GOT3 (cell line): ENCODE measurements at regions not wholly inside any gene's neighbourhood (a gene's known extent, or its start where the extent isn't known, plus 50 kb on each side); places are given as distances from the start of the nearest gene placed in this dataset.
"Not testable (repeated sequence)": the region's sequence is repeated elsewhere in the genome, so short reads cannot be mapped to it uniquely, and the experiment has no call there.

Experiments
- DNase-seq: peaks from one replicate; lab custom pipeline; 2025; ENCODE audit warnings: mixed read lengths; lab: John Stamatoyannopoulos, UW

GRCh38 chr10:21406595-21407193 is 118.8 kb downstream of the SKIDA1 start:
- no peak for DNase-seq

GRCh38 chr10:21405981-21406380 is 119.5 kb downstream of the SKIDA1 start:
- no peak for DNase-seq

GRCh38 chr10:21403256-21404015 is 122.0 kb downstream of the SKIDA1 start:
- no peak for DNase-seq

GRCh38 chr10:21402606-21403083 is 122.8 kb downstream of the SKIDA1 start:
- no peak for DNase-seq

GRCh38 chr10:21401196-21401595 is 124.3 kb downstream of the SKIDA1 start:
- DNase-seq: no peak

- DNase-seq: no peak
Observed at GRCh38 chr10:21399392-21400035, 126.0 kb downstream of the SKIDA1 start.

- no peak for DNase-seq
Observed at GRCh38 chr10:21398563-21399231, 126.8 kb downstream of the SKIDA1 start.

- no peak for DNase-seq
Observed at GRCh38 chr10:21396889-21397288, 128.6 kb downstream of the SKIDA1 start.

GRCh38 chr10:21393931-21394330 is 131.6 kb downstream of the SKIDA1 start:
- DNase-seq: no peak

GRCh38 chr10:21388589-21388988 is 136.9 kb downstream of the SKIDA1 start:
- DNase-seq: no peak

- DNase-seq: no peak
Observed at GRCh38 chr10:21387868-21388267, 137.6 kb downstream of the SKIDA1 start.

GRCh38 chr10:21385996-21386585 is 139.4 kb downstream of the SKIDA1 start:
- DNase-seq: no peak

- no peak for DNase-seq
Observed at GRCh38 chr10:21385536-21385935, 139.9 kb downstream of the SKIDA1 start.

- no peak for DNase-seq
Observed at GRCh38 chr10:21379143-21379542, 146.3 kb downstream of the SKIDA1 start.

GRCh38 chr10:21375274-21375673 is 150.2 kb downstream of the SKIDA1 start:
- DNase-seq: not testable (repeated sequence)

GRCh38 chr10:21373881-21374280 is 151.6 kb downstream of the SKIDA1 start:
- DNase-seq: not testable (repeated sequence)

GRCh38 chr10:21372651-21373410 is 152.7 kb downstream of the SKIDA1 start:
- DNase-seq: peak; percentile 23

- DNase-seq: no peak
Observed at GRCh38 chr10:21369697-21370096, 155.8 kb downstream of the SKIDA1 start.

- no peak for DNase-seq
Observed at GRCh38 chr10:21368728-21369425, 156.6 kb downstream of the SKIDA1 start.

- DNase-seq: no peak
Observed at GRCh38 chr10:21368022-21368582, 157.4 kb downstream of the SKIDA1 start.
